Kidney epithelial cell (primary cell): ENCODE measurements at regions not wholly inside any gene's neighbourhood (a gene's known extent, or its start where the extent isn't known, plus 50 kb on each side); places are given as distances from the start of the nearest gene placed in this dataset.

Experiments
- DNase-seq: peaks from one replicate; pipeline ENCODE4 v3.0.0-alpha.2; 2010; ENCODE audit warnings: low read depth
- H3K27me3 ChIP-seq: 2 replicates; pipeline ENCODE4 v1.6.0; 2011; ENCODE audit warnings: low read length; ENCODE audit not compliant: control insufficient read depth, insufficient read depth
- H3K36me3 ChIP-seq: 2 replicates; pipeline ENCODE4 v1.5.1; 2011; ENCODE audit warnings: low read length; ENCODE audit not compliant: control insufficient read depth, insufficient read depth
- H3K4me3 ChIP-seq: 2 replicates; pipeline ENCODE4 v1.5.1; 2011; ENCODE audit warnings: low read depth, mild to moderate bottlenecking, control low read depth, low read length
- CTCF ChIP-seq: IDR thresholded peaks from 2 replicates; pipeline ENCODE4 v1.5.1; 2011; ENCODE audit warnings: mild to moderate bottlenecking, moderate library complexity, low read length, control low read depth, inconsistent platforms; ENCODE audit not compliant: insufficient read depth, poor library complexity, severe bottlenecking

- Histone ChIP-seq H3K36me3 (no peaks in the 10 kb centered on the region), H3K27me3 (no peaks in the 10 kb centered on the region), H3K4me3 (no peak overlapping the region)
- no peak for TF ChIP-seq CTCF
- DNase-seq: no peak
These were observed 65.4 kb upstream of the GLS start for GRCh38 chr2:190815226-190815625.

- TF ChIP-seq CTCF: no peak
- no peak for DNase-seq
- H3K27me3 ChIP-seq: no peaks in the 10 kb centered on the region
- H3K4me3 ChIP-seq: no peak overlapping the region
- H3K36me3 ChIP-seq: no peaks in the 10 kb centered on the region
These were observed 63.5 kb upstream of the GLS start for GRCh38 chr2:190817082-190817481.

GRCh38 chr2:190819840-190820301 lies 60.8 kb upstream of the GLS start:
- Histone ChIP-seq H3K36me3 (no peaks in the 10 kb centered on the region), H3K27me3 (no peaks in the 10 kb centered on the region), H3K4me3 (no peak overlapping the region)
- DNase-seq: no peak
- no peak for TF ChIP-seq CTCF

- TF ChIP-seq CTCF: no peak
- no peaks in the 10 kb centered on the region for H3K36me3 ChIP-seq
- no peak overlapping the region for H3K4me3 ChIP-seq
- DNase-seq: no peak
- no peaks in the 10 kb centered on the region for H3K27me3 ChIP-seq
These were observed 60.2 kb upstream of the GLS start for GRCh38 chr2:190820416-190820815.

GRCh38 chr2:190822043-190822442 lies 58.6 kb upstream of the GLS start:
- no peak for DNase-seq
- no peak for TF ChIP-seq CTCF
- no peak overlapping the region for H3K4me3 ChIP-seq
- no peaks in the 10 kb centered on the region for H3K36me3 ChIP-seq
- H3K27me3 ChIP-seq: no peaks in the 10 kb centered on the region

- H3K4me3 ChIP-seq: no peak overlapping the region
- no peak for TF ChIP-seq CTCF
These were observed 52.9 kb upstream of the GLS start for GRCh38 chr2:190827720-190828119.

More at GRCh38 chr2:190827720-190828119, 52.9 kb upstream of the GLS start:
- Histone ChIP-seq H3K36me3 (no peaks in the 10 kb centered on the region), H3K27me3 (no peaks in the 10 kb centered on the region)
- DNase-seq: no peak
